PC-3 (cell line): ENCODE measurements at regions not wholly inside any gene's neighbourhood (a gene's known extent, or its start where the extent isn't known, plus 50 kb on each side); places are given as distances from the start of the nearest gene placed in this dataset.

Experiments
- ATAC-seq: fragments of 200-7000 bp; cut with Tn5 transposase; 2 replicates; pipeline ENCODE4 v1.9.1; 2020; ENCODE audit warnings: mild to moderate bottlenecking, moderate library complexity
- BruUV-seq: library from RNA; stranded (reverse); fragments of 400-500 nt; replicated peaks from 2 replicates; lab custom pipeline; 2021; lab: Mats Ljungman, UMichigan
- CTCF ChIA-PET: fragments of 300-600 bp; sonication (Branson Sonifier 250); formaldehyde crosslinking; loops from one replicate; lab custom pipeline; 2022; ENCODE audit warnings: antibody characterized with exemption; lab: Charles Lee
- POLR2A ChIA-PET: fragments of 300-600 bp; sonication (Branson Sonifier 250); formaldehyde crosslinking; loops from one replicate; lab custom pipeline; 2022; ENCODE audit warnings: antibody characterized with exemption; ENCODE audit not compliant: unreplicated experiment; lab: Charles Lee
- DNase-seq: peaks from one replicate; pipeline ENCODE4 v3.0.0-alpha.2; 2015
- H2AFZ ChIP-seq: fragments of 300-600 bp; sonication (generic); 2 replicates; pipeline ENCODE4 v1.6.0; 2016; ENCODE audit warnings: antibody characterized with exemption, low read length
- H3F3A ChIP-seq: fragments of 300-600 bp; sonication (generic); one replicate; pipeline ENCODE4 v1.6.0; 2017; ENCODE audit warnings: antibody characterized with exemption, low read length, control low read depth, mild to moderate bottlenecking; ENCODE audit not compliant: unreplicated experiment
- H3K27ac ChIP-seq: fragments of 300-600 bp; sonication (generic); 2 replicates; pipeline ENCODE4 v1.5.1; 2016; ENCODE audit warnings: mild to moderate bottlenecking, low read length
- H3K27me3 ChIP-seq: fragments of 300-600 bp; sonication (generic); 2 replicates; pipeline ENCODE4 v1.6.1; 2016; ENCODE audit warnings: low read length, mixed read lengths
- H3K36me3 ChIP-seq: fragments of 300-600 bp; sonication (generic); 2 replicates; pipeline ENCODE4 v1.6.1; 2016; ENCODE audit warnings: low read depth, mixed run types, low read length, mixed read lengths
- H3K4me1 ChIP-seq: fragments of 300-600 bp; sonication (generic); 2 replicates; pipeline ENCODE4 v1.5.1; 2016; ENCODE audit warnings: low read length; ENCODE audit not compliant: insufficient read depth
- H3K4me2 ChIP-seq: fragments of 300-600 bp; sonication (generic); 2 replicates; pipeline ENCODE4 v1.6.0; 2016; ENCODE audit warnings: low read length
- H3K4me3 ChIP-seq: fragments of 300-600 bp; sonication (generic); 2 replicates; pipeline ENCODE4 v1.5.1; 2016; ENCODE audit warnings: mild to moderate bottlenecking, low read length, mixed read lengths
- H3K79me2 ChIP-seq: fragments of 300-600 bp; sonication (generic); 2 replicates; pipeline ENCODE4 v1.6.1; 2017; ENCODE audit warnings: low read length, mixed read lengths
- H3K9ac ChIP-seq: fragments of 300-600 bp; sonication (generic); 2 replicates; pipeline ENCODE4 v1.6.0; 2016; ENCODE audit warnings: mild to moderate bottlenecking, low read length
- H3K9me2 ChIP-seq: fragments of 300-600 bp; sonication (generic); replicated peaks from 2 replicates; pipeline ENCODE4 v1.6.1; 2016; ENCODE audit warnings: mixed run types, low read length, mixed read lengths
- H3K9me3 ChIP-seq: fragments of 300-600 bp; sonication (generic); 2 replicates; pipeline ENCODE4 v1.6.1; 2016; ENCODE audit warnings: low read length, mixed read lengths
- H4K20me1 ChIP-seq: fragments of 300-600 bp; sonication (generic); 2 replicates; pipeline ENCODE4 v1.6.1; 2016; ENCODE audit warnings: low read length, mixed read lengths
- EZH2 ChIP-seq: fragments of 300-600 bp; sonication (generic); IDR thresholded peaks from one replicate; pipeline ENCODE4 v1.6.1; 2017; ENCODE audit warnings: antibody characterized with exemption, mild to moderate bottlenecking, low read length; ENCODE audit not compliant: unreplicated experiment
- EZH2phosphoT487 ChIP-seq: fragments of 300-600 bp; sonication (generic); IDR thresholded peaks from 2 replicates; pipeline ENCODE4 v1.6.1; 2018; ENCODE audit warnings: mild to moderate bottlenecking, antibody characterized with exemption, low read length, borderline replicate concordance
- intact Hi-C: fragments of 100-400 bp; cut with micrococcal nuclease; formaldehyde crosslinking; loops from 2 replicates; pipeline ENCODE4 v1.9.0; 2023
- TF ChIP-seq, protein P1 (sequence below): fragments of 300-600 bp; sonication (generic); conservative IDR thresholded peaks from 2 replicates; pipeline ENCODE4 v1.5.1; 2017; ENCODE audit warnings: antibody characterized with exemption, low read depth, mild to moderate bottlenecking, low read length

- ChIA-PET POLR2A (interaction anchor here (0.7 kb wide), 1 partner anchor 107 kb away, joined by 3 read pairs; no protein-coding TSS in a partner anchor), CTCF (no interaction called here)
- ATAC-seq, result no peak
- H3K27me3 ChIP-seq, result no peaks in the 10 kb centered on the region
- H3K9me3 ChIP-seq, result no peaks in the 10 kb centered on the region
- no peak overlapping the region for H3K9ac ChIP-seq
- no peak for DNase-seq
- H3K4me3 ChIP-seq, result no peak overlapping the region
- BruUV-seq, result no TSS peak
- H2AFZ ChIP-seq, result no peak overlapping the region
- H3K9me2 ChIP-seq, result no peaks in the 10 kb centered on the region
- no peaks in the 10 kb centered on the region for H3K79me2 ChIP-seq
- no peaks in the 10 kb centered on the region for H3K36me3 ChIP-seq
- no peaks in the 10 kb centered on the region for H3K4me1 ChIP-seq
- TF ChIP-seq EZH2phosphoT487, result no peak
- TF ChIP-seq, protein P1, sequence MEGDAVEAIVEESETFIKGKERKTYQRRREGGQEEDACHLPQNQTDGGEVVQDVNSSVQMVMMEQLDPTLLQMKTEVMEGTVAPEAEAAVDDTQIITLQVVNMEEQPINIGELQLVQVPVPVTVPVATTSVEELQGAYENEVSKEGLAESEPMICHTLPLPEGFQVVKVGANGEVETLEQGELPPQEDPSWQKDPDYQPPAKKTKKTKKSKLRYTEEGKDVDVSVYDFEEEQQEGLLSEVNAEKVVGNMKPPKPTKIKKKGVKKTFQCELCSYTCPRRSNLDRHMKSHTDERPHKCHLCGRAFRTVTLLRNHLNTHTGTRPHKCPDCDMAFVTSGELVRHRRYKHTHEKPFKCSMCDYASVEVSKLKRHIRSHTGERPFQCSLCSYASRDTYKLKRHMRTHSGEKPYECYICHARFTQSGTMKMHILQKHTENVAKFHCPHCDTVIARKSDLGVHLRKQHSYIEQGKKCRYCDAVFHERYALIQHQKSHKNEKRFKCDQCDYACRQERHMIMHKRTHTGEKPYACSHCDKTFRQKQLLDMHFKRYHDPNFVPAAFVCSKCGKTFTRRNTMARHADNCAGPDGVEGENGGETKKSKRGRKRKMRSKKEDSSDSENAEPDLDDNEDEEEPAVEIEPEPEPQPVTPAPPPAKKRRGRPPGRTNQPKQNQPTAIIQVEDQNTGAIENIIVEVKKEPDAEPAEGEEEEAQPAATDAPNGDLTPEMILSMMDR, result no peak
- no peak for TF ChIP-seq EZH2
- H3K4me2 ChIP-seq, result no peak overlapping the region
- no peaks in the 10 kb centered on the region for H4K20me1 ChIP-seq
- intact Hi-C loops, result no loop called here
- no peak overlapping the region for H3K27ac ChIP-seq
- H3F3A ChIP-seq, result no peaks in the 10 kb centered on the region
Observed at GRCh38 chr4:19727141-19727540, 524.6 kb upstream of the SLIT2 start.

- Histone ChIP-seq H3F3A (no peaks in the 10 kb centered on the region), H3K79me2 (no peaks in the 10 kb centered on the region), H3K9me2 (no peaks in the 10 kb centered on the region), H3K27me3 (no peaks in the 10 kb centered on the region), H2AFZ (no peak overlapping the region), H3K4me3 (no peak overlapping the region), H3K4me2 (no peak overlapping the region), H3K9ac (no peak overlapping the region), H3K9me3 (no peaks in the 10 kb centered on the region), H3K4me1 (no peaks in the 10 kb centered on the region), H3K36me3 (no peaks in the 10 kb centered on the region), H4K20me1 (no peaks in the 10 kb centered on the region), H3K27ac (no peak overlapping the region)
- CTCF ChIA-PET, result no interaction called here
- ATAC-seq, result no peak
- DNase-seq, result no peak
- POLR2A ChIA-PET, result no interaction called here
- intact Hi-C loops, result no loop called here
- BruUV-seq, result no TSS peak
- TF ChIP-seq, protein P1, result no peak
- TF ChIP-seq EZH2 (no peak), EZH2phosphoT487 (no peak)
Observed at GRCh38 chr4:19725130-19725529, 526.6 kb upstream of the SLIT2 start.

- Histone ChIP-seq H3K9me2 (no peaks in the 10 kb centered on the region), H3F3A (no peaks in the 10 kb centered on the region), H3K4me1 (no peaks in the 10 kb centered on the region), H3K36me3 (no peaks in the 10 kb centered on the region), H3K9me3 (no peaks in the 10 kb centered on the region), H3K9ac (no peak overlapping the region), H4K20me1 (no peaks in the 10 kb centered on the region), H3K79me2 (no peaks in the 10 kb centered on the region), H3K27me3 (no peaks in the 10 kb centered on the region), H3K4me3 (no peak overlapping the region), H3K27ac (no peak overlapping the region), H2AFZ (no peak overlapping the region), H3K4me2 (no peak overlapping the region)
- ChIA-PET CTCF (no interaction called here), POLR2A (no interaction called here)
- DNase-seq (no peak), ATAC-seq (no peak)
- TF ChIP-seq EZH2phosphoT487 (no peak), EZH2 (no peak)
- TF ChIP-seq, protein P1, result no peak
- no TSS peak for BruUV-seq
- intact Hi-C loops, result no loop called here
Observed at GRCh38 chr4:19722404-19722803, 529.3 kb upstream of the SLIT2 start.
